RWPE1 (cell line): ENCODE measurements at regions not wholly inside any gene's neighbourhood (a gene's known extent, or its start where the extent isn't known, plus 50 kb on each side); places are given as distances from the start of the nearest gene placed in this dataset.
"Not testable (repeated sequence)": the region's sequence is repeated elsewhere in the genome, so short reads cannot be mapped to it uniquely, and the experiment has no call there.

Source experiments
- CTCF ChIA-PET: fragments of 350-600 bp; sonication (Branson Sonifier 250); formaldehyde crosslinking; extraction: SDS; loops from one replicate; lab custom pipeline; 2021; lab: Yijun Ruan, JAX
- POLR2A ChIA-PET: fragments of 400-600 bp; formaldehyde crosslinking; extraction: SDS; loops from one replicate; lab custom pipeline; 2020; ENCODE audit warnings: antibody characterized with exemption; ENCODE audit not compliant: low non-redundant PET; lab: Yijun Ruan, JAX
- DNase-seq: peaks from one replicate; pipeline ENCODE4 v3.0.0; 2012; ENCODE audit warnings: low spot score
- H3K27ac ChIP-seq: fragments of 450-650 bp; 2 replicates; pipeline ENCODE4 v1.5.1; 2017
- CTCF ChIP-seq: fragments of 450-650 bp; conservative IDR thresholded peaks from 2 replicates; pipeline ENCODE4 v1.5.1; 2017; ENCODE audit warnings: low read depth, mild to moderate bottlenecking

- ChIA-PET CTCF (interaction anchor here (1.0 to 1.5 kb wide), 3 partner anchors 12 to 67 kb away, joined by 3 to 4 read pairs (median 4); no protein-coding TSS in a partner anchor), POLR2A (no interaction called here)
- no peak for DNase-seq
- H3K27ac ChIP-seq: no peak overlapping the region
- no peak for TF ChIP-seq CTCF
Measured at GRCh38 chr4:77354550-77354949, 197.5 kb downstream of the CCNG2 start.

- DNase-seq: no peak
- no peak overlapping the region for H3K27ac ChIP-seq
- POLR2A ChIA-PET: no interaction called here
- CTCF ChIA-PET: interaction anchor here (1.0 kb wide), 1 partner anchor 11 kb away, joined by 3 read pairs; no protein-coding TSS in a partner anchor
- no peak for TF ChIP-seq CTCF
Measured at GRCh38 chr4:77355731-77356130, 198.7 kb downstream of the CCNG2 start.

GRCh38 chr4:77358315-77358928 lies 201.4 kb downstream of the CCNG2 start:
- DNase-seq: peak; percentile 60
- CTCF ChIA-PET: interaction anchor here (0.6 to 3.1 kb wide), 20 partner anchors 8 to 1965 kb away, joined by 3 to 32 read pairs (median 3); no protein-coding TSS in a partner anchor
- no peak overlapping the region for H3K27ac ChIP-seq
- peak; percentile 57 for TF ChIP-seq CTCF
- POLR2A ChIA-PET: no interaction called here

GRCh38 chr4:77360451-77360850 lies 203.4 kb downstream of the CCNG2 start:
- no peak for DNase-seq
- H3K27ac ChIP-seq: no peak overlapping the region
- CTCF ChIA-PET: interaction anchor here (0.9 to 1.5 kb wide), 2 partner anchors 120 to 128 kb away, joined by 4 to 6 read pairs; no protein-coding TSS in a partner anchor
- TF ChIP-seq CTCF: no peak
- POLR2A ChIA-PET: no interaction called here

- DNase-seq, POLR2A ChIA-PET, H3K27ac ChIP-seq: not testable (repeated sequence)
- TF ChIP-seq CTCF: peak; percentile 51
- CTCF ChIA-PET: interaction anchor here (0.5 to 1.8 kb wide), 10 partner anchors 12 to 358 kb away, joined by 3 to 6 read pairs (median 3); no protein-coding TSS in a partner anchor
Measured at GRCh38 chr4:77366876-77367275, 209.9 kb downstream of the CCNG2 start.

- ChIA-PET POLR2A (no interaction called here), CTCF (interaction anchor here (1.8 kb wide), 1 partner anchor 66 kb away, joined by 4 read pairs; no protein-coding TSS in a partner anchor)
- TF ChIP-seq CTCF: no peak
Measured at GRCh38 chr4:77367638-77368037, 210.6 kb downstream of the CCNG2 start.

More at GRCh38 chr4:77367638-77368037, 210.6 kb downstream of the CCNG2 start:
- no peak for DNase-seq
- H3K27ac ChIP-seq: no peak overlapping the region
